Skeletal muscle tissue (tissue), 3 donors: ENCODE measurements at regions not wholly inside any gene's neighbourhood (a gene's known extent, or its start where the extent isn't known, plus 50 kb on each side); places are given as distances from the start of the nearest gene placed in this dataset.

ENCODE experiments used
- H3K27ac ChIP-seq: one replicate; pipeline ENCODE4 v1.7.0; 2013; ENCODE audit warnings: mild to moderate bottlenecking, low read depth, low read length, inconsistent platforms
- H3K27me3 ChIP-seq, 3 donors: one replicate each; pipeline ENCODE4 v1.7.0; 2013; ENCODE audit warnings: low read length in 3 of 3; ENCODE audit not compliant: control insufficient read depth in 3 of 3, insufficient read depth in 3 of 3
- H3K36me3 ChIP-seq, 3 donors: one replicate each; pipeline ENCODE4 v1.7.0; 2013; ENCODE audit warnings: low read length in 3 of 3; ENCODE audit not compliant: control insufficient read depth in 3 of 3, insufficient read depth in 3 of 3
- H3K4me1 ChIP-seq, 3 donors: one replicate each; pipeline ENCODE4 v1.7.0; 2013; ENCODE audit warnings: low read length in 3 of 3, mild to moderate bottlenecking in 3 of 3; ENCODE audit not compliant: control insufficient read depth in 3 of 3, insufficient read depth in 3 of 3
- H3K4me3 ChIP-seq, 3 donors: one replicate each; pipeline ENCODE4 v1.7.0; 2013; ENCODE audit warnings: low read length in 3 of 3
- H3K9ac ChIP-seq, 3 donors: one replicate each; pipeline ENCODE4 v1.7.0; 2013; ENCODE audit warnings: low read length in 3 of 3, mild to moderate bottlenecking in 3 of 3, moderate library complexity in 2 of 3, low read depth in 1 of 3
- H3K9me3 ChIP-seq, 3 donors: one replicate each; pipeline ENCODE4 v1.7.0; 2013; ENCODE audit warnings: low read length in 3 of 3; ENCODE audit not compliant: control insufficient read depth in 3 of 3
- donor health status: Osteomylitis.

DNA sequence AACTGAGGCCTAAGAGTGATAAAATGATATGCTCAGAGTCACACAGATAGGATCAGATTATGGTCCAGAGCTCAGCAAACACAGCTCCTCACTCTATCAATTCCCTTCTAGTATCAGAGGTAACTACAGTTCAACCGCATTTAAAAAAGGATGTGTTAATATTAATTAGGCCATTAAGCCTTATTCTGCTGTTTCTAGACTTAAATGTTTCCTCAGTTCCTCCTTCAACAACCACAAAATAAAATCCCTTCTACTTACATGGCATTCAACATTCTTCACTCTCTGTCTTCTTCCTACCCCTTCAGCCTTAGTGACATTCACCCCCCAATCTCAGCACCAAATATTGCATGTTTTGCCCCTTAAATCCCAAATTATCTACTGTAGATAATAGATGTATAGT, 254.9 kb downstream of the PLPP3 start:
- peaks cover 0 to 4% (median 0%) of the 10 kb centered on the region in 3 donors for H3K36me3 ChIP-seq
- no peak overlapping the region for H3K27ac ChIP-seq
- H3K27me3 ChIP-seq, result no peaks in the 10 kb centered on the region
- no peaks in the 10 kb centered on the region for H3K9me3 ChIP-seq
- peaks cover 4 to 11% (median 9%) of the 10 kb centered on the region in 3 donors for H3K4me1 ChIP-seq
- no peak overlapping the region for H3K4me3 ChIP-seq
- no peak overlapping the region for H3K9ac ChIP-seq

DNA sequence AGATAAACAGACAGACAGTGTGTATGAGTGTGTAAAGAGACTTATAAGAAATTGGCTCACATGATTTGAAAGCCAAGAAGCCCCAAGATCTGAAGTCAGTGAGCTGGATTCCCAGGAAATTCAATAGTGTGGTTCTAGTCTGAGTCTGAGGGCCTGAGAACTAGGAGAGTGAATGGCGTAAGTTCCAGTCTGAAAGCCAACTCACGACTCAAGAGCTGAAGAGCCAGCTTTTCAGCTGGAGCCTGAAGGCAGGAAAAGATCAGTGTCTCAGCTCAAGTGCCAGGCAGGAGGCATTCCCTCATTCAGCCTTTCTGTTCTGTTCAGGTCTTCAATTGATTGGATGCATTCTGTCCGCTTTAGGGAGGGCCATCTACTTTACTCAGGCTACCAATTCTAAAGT, 257.2 kb downstream of the PLPP3 start:
- Histone ChIP-seq H3K36me3 (peaks cover 0 to 5% (median 0%) of the 10 kb centered on the region in 3 donors), H3K9ac (no peak overlapping the region), H3K4me3 (no peak overlapping the region), H3K9me3 (no peaks in the 10 kb centered on the region), H3K27me3 (no peaks in the 10 kb centered on the region), H3K27ac (no peak overlapping the region), H3K4me1 (peaks cover 4 to 11% (median 9%) of the 10 kb centered on the region in 3 donors)

DNA sequence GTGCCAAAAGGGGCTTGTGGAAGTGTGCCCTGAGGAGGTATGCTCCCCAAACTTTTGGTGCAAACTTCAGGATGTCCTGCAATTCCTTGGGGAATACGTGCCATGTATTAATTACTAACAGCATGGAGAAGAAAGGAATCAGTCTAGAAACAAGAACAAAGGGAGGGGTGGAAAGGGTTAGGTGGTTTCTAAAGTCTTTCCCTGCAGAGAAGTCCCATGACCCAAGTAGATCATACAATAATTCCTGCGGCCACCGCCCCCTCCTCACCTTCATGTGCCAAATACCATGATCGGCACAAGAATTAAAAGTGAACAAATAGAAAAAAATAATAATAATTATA, 258.2 kb downstream of the PLPP3 start:
- no peaks in the 10 kb centered on the region for H3K9me3 ChIP-seq
- H3K27me3 ChIP-seq, result no peaks in the 10 kb centered on the region
- H3K36me3 ChIP-seq, result peaks cover 0 to 5% (median 0%) of the 10 kb centered on the region in 3 donors
- no peak overlapping the region for H3K27ac ChIP-seq
- H3K4me1 ChIP-seq, result peaks cover 4 to 11% (median 9%) of the 10 kb centered on the region in 3 donors
- no peak overlapping the region for H3K4me3 ChIP-seq
- no peak overlapping the region for H3K9ac ChIP-seq

DNA sequence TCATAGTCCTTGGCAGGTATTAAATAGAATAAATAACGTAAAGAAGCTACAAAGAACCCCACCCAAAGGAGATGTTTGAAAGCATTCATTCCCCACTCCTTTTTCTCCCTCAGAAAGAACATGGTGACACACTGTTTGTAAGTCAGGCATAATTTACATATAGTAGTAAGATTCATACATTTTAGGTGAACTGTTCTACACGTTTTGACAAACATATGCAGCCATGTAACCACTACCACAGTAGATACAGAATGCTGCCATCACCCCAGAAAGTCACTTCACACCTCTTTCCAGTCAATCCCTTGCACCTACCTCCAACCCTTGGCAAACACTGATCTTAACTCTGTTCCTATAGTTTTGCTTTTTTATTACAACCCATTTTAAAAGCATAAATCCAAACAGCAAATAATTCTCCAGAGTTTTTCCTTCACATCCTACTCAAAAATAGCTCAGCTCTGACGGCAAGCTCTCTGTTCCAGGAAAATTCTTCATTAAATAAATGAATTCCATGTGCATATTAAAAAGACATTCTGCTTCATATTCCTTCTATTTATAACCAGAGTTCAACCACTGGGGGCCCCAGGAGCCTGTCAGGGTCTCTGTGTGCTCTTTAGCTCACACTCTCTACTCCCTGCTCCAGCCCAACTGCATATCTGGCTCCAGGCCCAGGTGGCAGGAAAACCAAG, 258.8 kb downstream of the PLPP3 start:
- Histone ChIP-seq H3K36me3 (peaks cover 0 to 5% (median 0%) of the 10 kb centered on the region in 3 donors), H3K27me3 (no peaks in the 10 kb centered on the region), H3K4me3 (no peak overlapping the region), H3K4me1 (peaks cover 4 to 11% (median 9%) of the 10 kb centered on the region in 3 donors), H3K9me3 (no peaks in the 10 kb centered on the region), H3K27ac (no peak overlapping the region), H3K9ac (no peak overlapping the region)

DNA sequence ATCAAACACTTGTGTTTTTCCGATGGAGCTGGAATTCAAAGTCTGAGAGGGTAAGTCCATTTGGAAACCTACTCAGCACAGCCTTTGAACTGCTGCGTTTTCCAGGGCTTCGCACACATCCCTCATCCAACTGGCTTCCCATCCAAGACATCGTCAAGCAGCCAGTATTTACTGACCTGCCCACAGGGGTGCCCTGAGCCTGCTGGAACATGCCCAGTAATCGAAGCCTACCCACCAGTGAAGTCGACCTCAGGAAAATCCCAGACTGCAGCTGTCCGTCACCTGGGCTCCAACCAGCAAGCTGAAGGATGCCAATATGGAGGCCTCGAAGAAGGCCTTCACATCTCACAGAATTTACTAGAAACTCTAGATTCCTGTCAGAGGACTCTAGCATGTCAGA, 261.6 kb downstream of the PLPP3 start:
- H3K4me3 ChIP-seq, result no peak overlapping the region
- H3K4me1 ChIP-seq, result peaks cover 4 to 9% (median 9%) of the 10 kb centered on the region in 3 donors
- H3K9ac ChIP-seq, result no peak overlapping the region
- peaks cover 0 to 13% (median 3%) of the 10 kb centered on the region in 3 donors for H3K36me3 ChIP-seq
- no peak overlapping the region for H3K27ac ChIP-seq
- no peaks in the 10 kb centered on the region for H3K27me3 ChIP-seq
- peaks cover 0 to 3% (median 0%) of the 10 kb centered on the region in 3 donors for H3K9me3 ChIP-seq

DNA sequence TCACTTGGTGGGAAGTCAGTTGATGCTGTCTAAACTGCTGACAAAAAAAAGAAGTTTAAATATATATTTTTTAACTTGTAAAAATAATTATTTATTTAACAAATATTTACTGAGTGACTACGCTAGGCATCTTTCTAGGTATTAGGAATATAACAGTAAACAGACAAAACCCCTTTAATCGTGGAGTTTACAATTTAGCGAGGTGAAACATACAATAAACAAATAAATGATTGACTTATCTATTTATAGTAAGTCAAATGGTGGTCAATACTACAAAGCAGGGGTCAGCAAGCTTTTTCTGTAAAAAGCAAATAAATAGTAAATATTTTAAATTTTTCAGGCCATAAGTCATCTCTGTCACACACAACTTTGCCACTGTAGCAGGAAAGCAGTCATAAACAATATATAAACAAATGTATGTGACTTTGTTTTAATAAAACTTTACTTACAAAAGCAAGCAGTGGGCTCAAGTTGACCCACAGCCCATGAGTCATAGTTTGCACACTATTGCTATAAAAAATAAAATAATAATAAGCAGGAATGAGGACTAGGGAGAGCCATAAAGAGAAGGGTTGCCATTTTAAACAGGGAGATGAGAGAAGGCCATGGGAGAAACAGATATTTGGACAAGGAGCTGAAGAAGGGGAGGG, 263.9 kb downstream of the PLPP3 start:
- peaks cover 0 to 3% (median 0%) of the 10 kb centered on the region in 3 donors for H3K9me3 ChIP-seq
- peaks cover 0 to 16% (median 3%) of the 10 kb centered on the region in 3 donors for H3K36me3 ChIP-seq
- peaks cover 0 to under 1% (median 0%) of the 10 kb centered on the region in 3 donors for H3K4me1 ChIP-seq
- no peaks in the 10 kb centered on the region for H3K27me3 ChIP-seq
- H3K4me3 ChIP-seq, result no peak overlapping the region
- no peak overlapping the region for H3K27ac ChIP-seq
- H3K9ac ChIP-seq, result no peak overlapping the region

DNA sequence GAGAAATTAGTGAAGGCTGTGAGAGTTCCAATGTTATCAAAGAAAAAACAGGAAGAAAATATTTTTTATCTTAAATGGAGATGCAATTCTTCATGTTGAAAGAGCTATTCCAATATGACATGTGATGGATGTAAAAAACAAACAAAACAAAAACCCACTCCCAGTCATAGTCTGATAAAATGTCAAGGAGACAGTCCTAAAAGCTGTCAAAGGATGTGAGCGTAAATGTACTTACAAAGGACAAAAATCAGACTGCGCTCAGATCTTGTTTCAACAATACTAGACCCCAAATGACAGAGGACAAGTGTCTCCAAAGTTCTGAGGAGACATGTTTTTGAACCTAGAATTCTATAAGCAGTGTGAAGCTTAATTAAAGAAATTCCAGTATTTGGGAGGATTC, 265.8 kb downstream of the PLPP3 start:
- Histone ChIP-seq H3K27me3 (no peaks in the 10 kb centered on the region), H3K36me3 (peaks cover 0 to 16% (median 3%) of the 10 kb centered on the region in 3 donors)

DNA sequence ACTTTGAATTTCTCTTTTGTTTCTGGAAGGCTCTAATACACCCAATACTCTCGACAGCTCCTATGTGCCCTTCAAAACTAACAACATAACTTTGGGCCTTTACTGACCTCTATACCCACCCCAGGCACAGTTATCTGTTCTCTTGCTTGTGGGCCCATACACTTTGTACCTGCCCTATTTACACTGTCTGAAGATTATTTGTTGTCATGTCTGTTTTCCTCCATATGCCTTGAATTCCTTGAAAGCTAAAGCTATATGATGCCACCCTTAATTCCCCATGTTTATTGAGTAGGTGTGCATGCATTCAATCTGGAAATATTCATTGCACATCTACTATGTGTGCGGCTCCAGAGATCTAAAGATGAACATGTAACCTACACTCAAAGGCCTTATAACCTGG, 267.6 kb downstream of the PLPP3 start:
- H3K9me3 ChIP-seq, result peaks cover 0 to 3% (median 0%) of the 10 kb centered on the region in 3 donors
- no peak overlapping the region for H3K9ac ChIP-seq
- H3K36me3 ChIP-seq, result peaks cover 0 to 11% (median 3%) of the 10 kb centered on the region in 3 donors
- peaks cover 0 to 2% (median 0%) of the 10 kb centered on the region in 3 donors for H3K4me1 ChIP-seq
- no peak overlapping the region for H3K27ac ChIP-seq
- no peaks in the 10 kb centered on the region for H3K27me3 ChIP-seq
- H3K4me3 ChIP-seq, result no peak overlapping the region

More for the DNA sequence above, 265.8 kb downstream of the PLPP3 start:
- Histone ChIP-seq H3K4me3 (no peak overlapping the region), H3K9me3 (peaks cover 0 to 3% (median 0%) of the 10 kb centered on the region in 3 donors), H3K4me1 (peaks cover 0 to 2% (median 0%) of the 10 kb centered on the region in 3 donors), H3K27ac (no peak overlapping the region), H3K9ac (no peak overlapping the region)

DNA sequence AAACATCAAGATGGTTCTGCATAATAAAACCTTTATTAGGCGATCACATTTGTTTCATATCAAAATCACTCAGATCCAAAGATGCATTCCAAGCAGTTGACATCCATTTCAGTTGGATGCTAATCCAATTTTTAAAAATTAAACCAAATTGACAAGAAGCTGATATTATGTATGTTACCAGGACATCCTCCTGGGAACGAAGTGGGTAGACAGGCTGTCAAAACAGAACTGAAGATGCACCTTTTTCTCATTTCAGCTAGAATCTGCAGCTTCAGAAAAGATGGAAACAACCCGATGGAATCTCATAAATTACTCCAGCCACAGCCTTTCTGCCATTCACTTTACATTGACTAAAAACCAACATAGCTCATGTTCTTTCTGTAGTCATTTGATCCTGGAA, 268.4 kb downstream of the PLPP3 start:
- Histone ChIP-seq H3K9ac (no peak overlapping the region), H3K9me3 (peaks cover 0 to 3% (median 0%) of the 10 kb centered on the region in 3 donors), H3K27me3 (no peaks in the 10 kb centered on the region), H3K27ac (no peak overlapping the region), H3K36me3 (peaks cover 0 to 11% (median 3%) of the 10 kb centered on the region in 3 donors), H3K4me3 (no peak overlapping the region), H3K4me1 (peaks cover 0 to 2% (median 0%) of the 10 kb centered on the region in 3 donors)

DNA sequence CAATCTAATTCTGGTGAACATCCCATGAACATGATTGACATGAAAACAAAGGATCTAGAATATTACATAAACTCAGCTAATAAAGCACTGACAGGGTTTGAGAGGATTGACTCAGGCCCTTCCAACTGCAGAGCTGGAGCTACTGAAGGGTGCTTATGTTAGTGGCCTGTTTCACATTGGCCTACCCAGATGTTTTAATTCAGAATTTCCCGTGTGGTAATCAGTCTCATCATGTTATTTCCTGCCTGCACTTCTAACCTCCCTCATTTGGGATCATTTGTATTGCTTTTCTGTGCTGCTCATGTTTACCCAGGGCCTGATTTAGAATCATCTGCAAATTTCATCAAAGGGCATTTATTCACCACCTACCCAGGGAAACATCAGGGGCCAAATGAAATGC, 270.3 kb downstream of the PLPP3 start:
- Histone ChIP-seq H3K9me3 (no peaks in the 10 kb centered on the region), H3K4me1 (peaks cover 0 to 2% (median 0%) of the 10 kb centered on the region in 3 donors), H3K27ac (no peak overlapping the region), H3K36me3 (peaks cover 0 to 5% (median under 1%) of the 10 kb centered on the region in 3 donors), H3K4me3 (no peak overlapping the region), H3K27me3 (no peaks in the 10 kb centered on the region), H3K9ac (no peak overlapping the region)
